MM.1S (cell line): ENCODE measurements at regions not wholly inside any gene's neighbourhood (a gene's known extent, or its start where the extent isn't known, plus 50 kb on each side); places are given as distances from the start of the nearest gene placed in this dataset.
"Not testable (repeated sequence)": the region's sequence is repeated elsewhere in the genome, so short reads cannot be mapped to it uniquely, and the experiment has no call there.

Experiments
- EZH2 ChIP-seq: fragments of 300-600 bp; sonication (generic); optimal IDR thresholded peaks from 2 replicates; pipeline ENCODE3; 2017; ENCODE audit warnings: low read depth, mild to moderate bottlenecking, antibody characterized with exemption, low read length, mixed read lengths
- EZH2phosphoT487 ChIP-seq: fragments of 300-600 bp; sonication (generic); IDR thresholded peaks from 2 replicates; pipeline ENCODE4 v1.6.1; 2018; ENCODE audit warnings: antibody characterized with exemption, low read length
- TF ChIP-seq, protein P1 (sequence below): fragments of 300-600 bp; sonication (generic); IDR thresholded peaks from 2 replicates; pipeline ENCODE4 v1.5.1; 2016; ENCODE audit warnings: antibody characterized with exemption, low read length, mixed read lengths

DNA sequence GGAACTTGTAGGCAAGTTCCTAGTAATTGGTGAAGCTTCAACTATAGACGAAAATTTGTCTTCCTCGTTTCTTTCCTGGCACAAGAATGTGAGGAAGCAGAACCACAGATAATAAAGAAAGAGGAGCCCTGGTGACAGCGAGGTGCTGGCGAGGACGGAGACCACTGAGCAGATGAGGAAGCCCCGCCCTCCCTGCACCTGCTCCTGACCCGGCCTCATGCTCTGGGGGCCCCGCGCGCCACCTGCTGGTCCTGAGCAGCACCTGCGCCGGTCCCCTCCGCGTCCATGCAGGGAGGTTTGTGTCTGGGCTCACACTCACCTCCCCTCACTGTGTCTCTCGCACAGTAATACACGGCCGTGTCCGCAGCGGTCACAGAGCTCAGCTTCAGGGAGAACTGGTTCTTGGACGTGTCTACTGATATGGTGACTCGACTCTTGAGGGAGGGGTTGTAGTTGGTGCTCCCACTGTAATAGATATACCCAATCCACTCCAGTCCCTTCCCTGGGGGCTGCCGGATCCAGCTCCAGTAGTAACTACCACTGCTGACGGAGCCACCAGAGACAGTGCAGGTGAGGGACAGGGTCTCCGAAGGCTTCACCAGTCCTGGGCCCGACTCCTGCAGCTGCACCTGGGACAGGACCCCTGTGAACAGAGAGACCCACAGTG lies 1112.5 kb downstream of the TMEM121 start:
- TF ChIP-seq, protein P1, sequence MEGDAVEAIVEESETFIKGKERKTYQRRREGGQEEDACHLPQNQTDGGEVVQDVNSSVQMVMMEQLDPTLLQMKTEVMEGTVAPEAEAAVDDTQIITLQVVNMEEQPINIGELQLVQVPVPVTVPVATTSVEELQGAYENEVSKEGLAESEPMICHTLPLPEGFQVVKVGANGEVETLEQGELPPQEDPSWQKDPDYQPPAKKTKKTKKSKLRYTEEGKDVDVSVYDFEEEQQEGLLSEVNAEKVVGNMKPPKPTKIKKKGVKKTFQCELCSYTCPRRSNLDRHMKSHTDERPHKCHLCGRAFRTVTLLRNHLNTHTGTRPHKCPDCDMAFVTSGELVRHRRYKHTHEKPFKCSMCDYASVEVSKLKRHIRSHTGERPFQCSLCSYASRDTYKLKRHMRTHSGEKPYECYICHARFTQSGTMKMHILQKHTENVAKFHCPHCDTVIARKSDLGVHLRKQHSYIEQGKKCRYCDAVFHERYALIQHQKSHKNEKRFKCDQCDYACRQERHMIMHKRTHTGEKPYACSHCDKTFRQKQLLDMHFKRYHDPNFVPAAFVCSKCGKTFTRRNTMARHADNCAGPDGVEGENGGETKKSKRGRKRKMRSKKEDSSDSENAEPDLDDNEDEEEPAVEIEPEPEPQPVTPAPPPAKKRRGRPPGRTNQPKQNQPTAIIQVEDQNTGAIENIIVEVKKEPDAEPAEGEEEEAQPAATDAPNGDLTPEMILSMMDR: not testable (repeated sequence)
- TF ChIP-seq EZH2phosphoT487, EZH2: not testable (repeated sequence)
